ENCODE measurements at regions not wholly inside any gene's neighbourhood (a gene's known extent, or its start where the extent isn't known, plus 50 kb on each side); places are given as distances from the start of the nearest gene placed in this dataset.

DNA sequence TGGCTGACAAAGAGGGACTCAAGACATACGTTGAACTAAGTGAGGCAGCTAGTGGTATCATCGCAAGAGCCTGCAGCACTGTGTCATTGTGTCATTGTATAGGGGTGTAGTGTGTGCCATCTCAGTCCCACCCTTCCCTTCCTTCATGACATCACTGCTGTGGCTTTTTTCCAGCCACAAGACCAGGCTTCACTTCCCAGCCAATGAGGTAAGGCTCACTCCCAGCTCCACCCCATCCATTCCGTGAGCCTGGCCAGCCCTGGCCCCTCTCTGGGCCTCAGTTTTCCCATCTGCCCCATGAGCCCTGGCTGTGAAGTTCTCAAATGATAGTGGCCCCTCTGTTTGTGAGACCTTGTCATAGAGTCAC lies 134.3 kb upstream of the ZMIZ1 start:
- Histone ChIP-seq H3K27me3 (ENCODE audit: insufficient read depth in 3 of 3, low read length in 2 of 3) (peaks cover 0 to 2% (median 0%) of the 10 kb centered on the region in 3 donors), H3K27ac (no peak overlapping the region), H3K36me3 (ENCODE audit: insufficient read depth in 1 of 2, low read depth in 1 of 2) (no peaks in the 10 kb centered on the region), H3K9me3 (no peaks in the 10 kb centered on the region), H3K4me1 (peaks cover 3% of the 10 kb centered on the region), H3K4me3 (no peak overlapping the region)
- 65 to 73% (median 69%) methylated on average over 3 of the region's 3 CpGs for WGBS, 3 donors
- ATAC-seq: no peak
- intact Hi-C loops (cut with DNase I): loop anchor here in 1 of 2 donors (10.0 kb wide), 1 partner anchor 260 kb away; no protein-coding TSS in a partner anchor
- DNase-seq: no peak
- TF ChIP-seq, protein P1, sequence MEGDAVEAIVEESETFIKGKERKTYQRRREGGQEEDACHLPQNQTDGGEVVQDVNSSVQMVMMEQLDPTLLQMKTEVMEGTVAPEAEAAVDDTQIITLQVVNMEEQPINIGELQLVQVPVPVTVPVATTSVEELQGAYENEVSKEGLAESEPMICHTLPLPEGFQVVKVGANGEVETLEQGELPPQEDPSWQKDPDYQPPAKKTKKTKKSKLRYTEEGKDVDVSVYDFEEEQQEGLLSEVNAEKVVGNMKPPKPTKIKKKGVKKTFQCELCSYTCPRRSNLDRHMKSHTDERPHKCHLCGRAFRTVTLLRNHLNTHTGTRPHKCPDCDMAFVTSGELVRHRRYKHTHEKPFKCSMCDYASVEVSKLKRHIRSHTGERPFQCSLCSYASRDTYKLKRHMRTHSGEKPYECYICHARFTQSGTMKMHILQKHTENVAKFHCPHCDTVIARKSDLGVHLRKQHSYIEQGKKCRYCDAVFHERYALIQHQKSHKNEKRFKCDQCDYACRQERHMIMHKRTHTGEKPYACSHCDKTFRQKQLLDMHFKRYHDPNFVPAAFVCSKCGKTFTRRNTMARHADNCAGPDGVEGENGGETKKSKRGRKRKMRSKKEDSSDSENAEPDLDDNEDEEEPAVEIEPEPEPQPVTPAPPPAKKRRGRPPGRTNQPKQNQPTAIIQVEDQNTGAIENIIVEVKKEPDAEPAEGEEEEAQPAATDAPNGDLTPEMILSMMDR (IDR thresholded peaks at IDR 0.05): no peak

DNA sequence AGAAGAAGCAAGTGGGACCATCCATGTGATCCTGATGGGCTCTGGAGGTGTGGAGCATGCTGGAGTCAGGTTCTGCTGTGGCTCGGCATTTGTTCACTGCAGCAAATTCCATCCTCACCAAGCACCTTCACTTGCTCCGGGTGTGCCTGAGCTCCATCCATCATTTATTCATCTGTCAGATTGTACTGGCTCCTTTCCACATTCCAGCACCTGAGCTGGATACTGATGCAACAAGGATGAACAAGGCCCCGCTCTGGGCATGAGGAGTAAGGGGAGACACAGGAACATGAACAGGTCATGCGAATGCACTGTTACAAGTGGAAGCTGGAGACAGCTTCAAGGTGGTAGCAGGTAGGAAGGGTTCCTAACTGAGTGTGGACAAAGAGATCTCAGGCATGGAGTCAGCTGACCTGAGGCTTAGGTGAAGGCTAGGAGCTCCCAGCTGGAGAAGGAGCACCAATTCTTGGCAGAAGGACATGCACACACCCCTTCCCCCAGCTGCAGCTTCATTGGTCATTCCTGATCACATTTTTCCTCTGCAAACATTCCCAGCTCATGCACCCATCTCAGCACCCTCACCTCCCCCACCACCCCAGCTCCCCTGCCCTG lies 133.7 kb upstream of the ZMIZ1 start:
- H3K27me3 ChIP-seq (ENCODE audit: insufficient read depth in 3 of 3, low read length in 2 of 3): peaks cover 0 to 2% (median 0%) of the 10 kb centered on the region in 3 donors
- 83 to 96% (median 83%) methylated on average over 4 of the region's 4 CpGs for WGBS, 3 donors
- TF ChIP-seq, protein P1 (IDR thresholded peaks at IDR 0.05): no peak
- intact Hi-C loops (cut with DNase I): loop anchor here in 1 of 2 donors (10.0 kb wide), 1 partner anchor 260 kb away; no protein-coding TSS in a partner anchor
- no peak overlapping the region for H3K4me3 ChIP-seq
- H3K36me3 ChIP-seq (ENCODE audit: insufficient read depth in 1 of 2, low read depth in 1 of 2): no peaks in the 10 kb centered on the region
- H3K9me3 ChIP-seq: no peaks in the 10 kb centered on the region
- peak in 1 of 2 donors; percentile 9 for DNase-seq
- no peak for ATAC-seq
- H3K27ac ChIP-seq: no peak overlapping the region
- peaks cover 3% of the 10 kb centered on the region for H3K4me1 ChIP-seq

DNA sequence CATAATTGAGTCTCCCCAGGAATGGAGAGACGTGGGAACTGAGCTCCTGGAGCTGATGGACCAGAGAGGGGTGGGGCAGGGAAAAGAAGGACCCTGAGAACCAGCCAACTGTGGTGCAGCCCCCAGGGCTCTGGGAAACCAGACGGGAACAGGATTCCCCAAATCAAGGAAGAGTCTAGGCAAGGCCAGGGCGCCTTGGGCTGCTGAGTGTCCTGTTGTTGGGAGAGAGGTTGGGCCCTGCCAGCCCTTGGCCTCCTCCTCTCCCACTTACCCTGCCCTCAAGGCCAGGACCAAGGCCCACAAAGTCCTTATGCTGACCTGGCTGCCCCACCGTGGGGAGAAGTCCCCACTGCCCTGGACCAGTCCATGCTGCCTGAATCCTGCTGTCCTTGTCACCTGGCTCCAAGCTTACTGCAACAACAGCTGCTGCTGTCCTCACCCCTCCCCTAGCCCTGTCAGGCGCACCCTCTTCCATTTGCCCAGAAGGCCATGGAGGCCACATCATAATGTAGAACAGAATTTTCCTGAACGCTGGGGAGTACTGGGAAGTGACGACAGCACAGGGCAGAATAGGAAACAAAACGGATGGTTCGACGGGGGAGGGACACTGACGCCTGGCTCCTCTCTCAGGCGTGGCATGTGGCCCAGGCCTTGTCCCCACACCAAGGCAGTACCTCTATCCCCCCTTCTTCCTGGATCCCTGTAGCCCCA lies 132.9 kb upstream of the ZMIZ1 start:
- TF ChIP-seq, protein P1 (IDR thresholded peaks at IDR 0.05): no peak
- H3K36me3 ChIP-seq (ENCODE audit: insufficient read depth in 1 of 2, low read depth in 1 of 2): no peaks in the 10 kb centered on the region
- peaks cover 0 to 2% (median 0%) of the 10 kb centered on the region in 3 donors for H3K27me3 ChIP-seq (ENCODE audit: insufficient read depth in 3 of 3, low read length in 2 of 3)
- H3K4me3 ChIP-seq: no peak overlapping the region
- no peaks in the 10 kb centered on the region for H3K9me3 ChIP-seq
- peak; percentile 71 to 84 (median 77) for ATAC-seq
- peaks cover 3% of the 10 kb centered on the region for H3K4me1 ChIP-seq
- intact Hi-C loops (cut with DNase I): loop anchor here in 1 of 2 donors (10.0 kb wide), 1 partner anchor 259 kb away; no protein-coding TSS in a partner anchor
- 68 to 77% (median 69%) methylated on average over 12 of the region's 12 CpGs for WGBS, 3 donors
- H3K27ac ChIP-seq: no peak overlapping the region
- peak in 1 of 2 donors; percentile 49 for DNase-seq

DNA sequence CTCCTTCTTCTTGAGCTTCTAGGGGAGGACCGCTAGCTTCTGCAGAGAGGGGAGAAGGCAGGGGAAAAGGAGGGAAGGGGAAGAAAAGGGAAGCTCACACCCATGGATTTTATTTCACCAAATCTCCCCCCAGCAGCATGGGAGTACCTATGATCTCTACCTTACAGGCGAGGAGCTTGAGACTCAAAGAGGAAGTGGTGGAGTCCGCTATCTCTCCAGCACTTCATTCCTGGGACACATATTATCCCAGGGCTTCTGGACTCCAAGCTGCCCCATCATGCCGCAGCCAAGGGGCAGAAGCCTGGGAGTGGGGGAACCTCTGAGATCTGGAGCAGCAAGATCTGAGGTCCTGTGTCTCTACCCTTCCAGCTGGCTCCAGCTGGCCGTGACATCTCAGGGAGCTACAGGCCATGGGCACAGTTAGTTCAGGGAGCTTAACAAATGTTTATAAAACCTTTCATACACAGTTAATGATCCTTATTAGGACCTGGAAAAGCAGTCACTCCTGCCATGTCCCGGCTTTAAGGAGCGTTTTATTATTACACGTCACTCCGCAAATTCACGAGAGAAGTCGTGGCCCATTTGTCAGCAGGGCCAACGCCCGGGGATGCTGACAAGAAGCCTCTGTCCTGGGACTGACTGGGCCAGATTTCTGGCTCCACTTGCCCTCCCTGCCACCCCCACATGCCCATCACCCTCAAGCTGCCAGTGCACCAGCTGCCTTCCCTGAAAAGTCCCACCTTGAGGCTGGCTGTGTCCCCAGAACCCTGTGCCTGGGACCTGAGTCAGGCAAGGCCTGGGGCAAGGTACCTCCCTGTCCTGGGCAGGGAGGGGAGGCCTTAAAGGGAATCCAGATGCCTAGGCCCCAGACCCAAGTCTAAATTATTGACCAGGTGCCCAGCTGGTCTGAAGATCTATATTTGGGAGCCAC lies 132.1 kb upstream of the ZMIZ1 start:
- ATAC-seq (peak; percentile 41 to 76 (median 54)), DNase-seq (peak in 1 of 2 donors; percentile 12)
- Histone ChIP-seq H3K27me3 (ENCODE audit: insufficient read depth in 3 of 3, low read length in 2 of 3) (peaks cover 0 to 2% (median 0%) of the 10 kb centered on the region in 3 donors), H3K36me3 (ENCODE audit: insufficient read depth in 1 of 2, low read depth in 1 of 2) (no peaks in the 10 kb centered on the region), H3K4me1 (peaks cover 3% of the 10 kb centered on the region), H3K27ac (no peak overlapping the region), H3K9me3 (no peaks in the 10 kb centered on the region), H3K4me3 (no peak overlapping the region)
- TF ChIP-seq, protein P1 (IDR thresholded peaks at IDR 0.05): no peak
- WGBS, 3 donors: 67 to 84% (median 69%) methylated on average over 13 of the region's 13 CpGs
- intact Hi-C loops (cut with DNase I): loop anchor here in 1 of 2 donors (10.0 kb wide), 1 partner anchor 258 kb away; no protein-coding TSS in a partner anchor
